Spleen (tissue), 7 donors: ENCODE measurements at regions not wholly inside any gene's neighbourhood (a gene's known extent, or its start where the extent isn't known, plus 50 kb on each side); places are given as distances from the start of the nearest gene placed in this dataset.

Source experiments
- CTCF ChIP-seq, 11 experiments: fragments of 200-600 bp in 7 of 11; fragments of 450-650 bp in 4 of 11; sonication (generic) in 4 of 11; IDR thresholded peaks in 8 of 11; conservative IDR thresholded peaks in 3 of 11; 1 replicate in 7 of 11; 2 replicates in 4 of 11; pipeline versions ENCODE4 v1.4.0 to v1.8.0; 2016 to 2021; ENCODE audit warnings: antibody characterized with exemption in 11 of 11, inconsistent platforms in 4 of 11, mild to moderate bottlenecking in 1 of 11
- POLR2A ChIP-seq, 3 donors: fragments of 450-650 bp; IDR thresholded peaks; one replicate each; pipeline ENCODE4 v1.5.1; 2017; ENCODE audit warnings: antibody characterized with exemption in 3 of 3, mild to moderate bottlenecking in 1 of 3
- donor health status: DM: no; HTN: no; CAD: no; lungs with moderate emphysema.
- donor health status: DM: no; HTN: no; CAD: no.
- donor health status: DM: no; HTN: no; CAD: no.

- TF ChIP-seq CTCF (IDR thresholded peaks at IDR 0.05 in 8 of 11, conservative IDR thresholded peaks at IDR 0.05 in 3 of 11) (no peak), POLR2A (IDR thresholded peaks at IDR 0.05) (no peak)
Observed at GRCh38 chr16:51049678-51050376, 101.2 kb downstream of the SALL1 start.
